ENCODE measurements at regions not wholly inside any gene's neighbourhood (a gene's known extent, or its start where the extent isn't known, plus 50 kb on each side); places are given as distances from the start of the nearest gene placed in this dataset.
"Not testable (repeated sequence)": the region's sequence is repeated elsewhere in the genome, so short reads cannot be mapped to it uniquely, and the experiment has no call there.

GRCh38 chr17:20840987-20841865 is 201.6 kb downstream of the USP22 start:
- DNase-seq (ENCODE audit: low read depth in 2 of 2, low spot score in 1 of 2), result not testable (repeated sequence)

GRCh38 chr17:20842012-20842411 is 200.8 kb downstream of the USP22 start:
- DNase-seq (ENCODE audit: low read depth in 2 of 2, low spot score in 1 of 2), result not testable (repeated sequence)

GRCh38 chr17:20843261-20843660 is 199.6 kb downstream of the USP22 start:
- not testable (repeated sequence) for DNase-seq (ENCODE audit: low read depth in 2 of 2, low spot score in 1 of 2)

GRCh38 chr17:20843799-20844553 is 198.8 kb downstream of the USP22 start:
- DNase-seq (ENCODE audit: low read depth in 2 of 2, low spot score in 1 of 2), result peak in 1 of 2 donors; percentile 7

- DNase-seq (ENCODE audit: low read depth in 2 of 2, low spot score in 1 of 2), result not testable (repeated sequence)
Measured at GRCh38 chr17:20848869-20849443, 193.9 kb downstream of the USP22 start.

GRCh38 chr17:20851591-20852238 is 191.1 kb downstream of the USP22 start:
- DNase-seq (ENCODE audit: low read depth in 2 of 2, low spot score in 1 of 2), result not testable (repeated sequence)

GRCh38 chr17:20852239-20852989 is 190.4 kb downstream of the USP22 start:
- DNase-seq (ENCODE audit: low read depth in 2 of 2, low spot score in 1 of 2), result no peak

GRCh38 chr17:20852990-20853370 is 189.8 kb downstream of the USP22 start:
- DNase-seq (ENCODE audit: low read depth in 2 of 2, low spot score in 1 of 2), result no peak

- not testable (repeated sequence) for DNase-seq (ENCODE audit: low read depth in 2 of 2, low spot score in 1 of 2)
Measured at GRCh38 chr17:20855910-20856470, 186.8 kb downstream of the USP22 start.

GRCh38 chr17:20866444-20867209 is 176.2 kb downstream of the USP22 start:
- DNase-seq (ENCODE audit: low read depth in 2 of 2, low spot score in 1 of 2), result not testable (repeated sequence)

GRCh38 chr17:20867436-20867937 is 175.3 kb downstream of the USP22 start:
- not testable (repeated sequence) for DNase-seq (ENCODE audit: low read depth in 2 of 2, low spot score in 1 of 2)

GRCh38 chr17:20867938-20868661 is 174.7 kb downstream of the USP22 start:
- DNase-seq (ENCODE audit: low read depth in 2 of 2, low spot score in 1 of 2), result not testable (repeated sequence)

GRCh38 chr17:20868662-20869007 is 174.2 kb downstream of the USP22 start:
- DNase-seq (ENCODE audit: low read depth in 2 of 2, low spot score in 1 of 2), result not testable (repeated sequence)

- not testable (repeated sequence) for DNase-seq (ENCODE audit: low read depth in 2 of 2, low spot score in 1 of 2)
Measured at GRCh38 chr17:20873173-20873572, 169.6 kb downstream of the USP22 start.

- DNase-seq (ENCODE audit: low read depth in 2 of 2, low spot score in 1 of 2), result not testable (repeated sequence)
Measured at GRCh38 chr17:20873688-20874328, 169.0 kb downstream of the USP22 start.

GRCh38 chr17:20877384-20877783 is 165.4 kb downstream of the USP22 start:
- not testable (repeated sequence) for DNase-seq (ENCODE audit: low read depth in 2 of 2, low spot score in 1 of 2)

GRCh38 chr17:20890338-20890737 is 152.5 kb downstream of the USP22 start:
- no peak for DNase-seq (ENCODE audit: low read depth in 2 of 2, low spot score in 1 of 2)

GRCh38 chr17:20895426-20895825 is 147.4 kb downstream of the USP22 start:
- DNase-seq (ENCODE audit: low read depth in 2 of 2, low spot score in 1 of 2), result not testable (repeated sequence)
